Endothelial cell of umbilical vein (primary cell): ENCODE measurements at regions not wholly inside any gene's neighbourhood (a gene's known extent, or its start where the extent isn't known, plus 50 kb on each side); places are given as distances from the start of the nearest gene placed in this dataset.

Source experiments
- BruUV-seq: library from RNA; stranded (reverse); fragments of 400-500 nt; replicated peaks from 2 replicates; lab custom pipeline; 2021; lab: Mats Ljungman, UMichigan
- CTCF ChIA-PET: fragments of 300-600, 350-600 bp; sonication (Branson Sonifier 250); formaldehyde crosslinking; loops from one replicate; lab custom pipeline; 2021; ENCODE audit warnings: antibody characterized with exemption, inconsistent platforms; lab: Charles Lee
- POLR2A ChIA-PET: fragments of 300-600, 350-600 bp; sonication (Branson Sonifier 250); formaldehyde crosslinking; loops from one replicate; lab custom pipeline; 2021; ENCODE audit warnings: antibody characterized with exemption, inconsistent platforms; lab: Charles Lee
- DNase-seq: peaks from one replicate; pipeline ENCODE4 v3.0.0-alpha.2; 2011; ENCODE audit warnings: low read depth, low spot score
- FAIRE-seq: peaks from 2 replicates; lab custom pipeline; 2011; peaks lifted over from hg19 to GRCh38; lab: Jason Lieb, UNC
- H2AFZ ChIP-seq: 2 replicates; pipeline ENCODE4 v1.6.0; 2012; ENCODE audit warnings: low read depth, low read length, control low read depth, inconsistent platforms
- H3K27ac ChIP-seq: 2 replicates; pipeline ENCODE4 v1.5.1; 2011; ENCODE audit warnings: low read depth, mild to moderate bottlenecking, control low read depth, low read length, moderate library complexity; ENCODE audit not compliant: insufficient read depth
- H3K27me3 ChIP-seq, 2 experiments: 2 replicates each; pipeline versions ENCODE4 v1.6.0 to v1.6.1; 2011; ENCODE audit warnings: low read length in 2 of 2, mixed read lengths in 1 of 2; ENCODE audit not compliant: control insufficient read depth in 2 of 2, insufficient read depth in 2 of 2
- H3K36me3 ChIP-seq, 2 experiments: 2 replicates in 1 of 2; 3 replicates in 1 of 2; pipeline ENCODE4 v1.5.1; 2011; ENCODE audit warnings: low read length in 2 of 2, mild to moderate bottlenecking in 1 of 2, moderate library complexity in 1 of 2; ENCODE audit not compliant: control insufficient read depth in 2 of 2, insufficient read depth in 2 of 2; ENCODE audit errors: extremely low read depth in 1 of 2
- H3K4me1 ChIP-seq: 3 replicates; pipeline ENCODE4 v1.5.1; 2011; ENCODE audit warnings: mild to moderate bottlenecking, low read length; ENCODE audit not compliant: control insufficient read depth, insufficient read depth; ENCODE audit errors: extremely low read depth
- H3K4me2 ChIP-seq: 2 replicates; pipeline ENCODE4 v1.6.1; 2011; ENCODE audit warnings: low read length, control low read depth, mixed read lengths; ENCODE audit not compliant: insufficient read depth
- H3K4me3 ChIP-seq, 3 experiments: fragments of 200-600 bp in 1 of 3; sonication (generic), shearing (Covaris generic) in 1 of 3; replicated peaks in 1 of 3; 2 replicates each; pipeline ENCODE4 v1.5.1; 2011 to 2016; ENCODE audit warnings: control low read depth in 3 of 3, low read length in 3 of 3, mild to moderate bottlenecking in 2 of 3, inconsistent platforms in 1 of 3, low read depth in 1 of 3, moderate library complexity in 1 of 3; ENCODE audit not compliant: insufficient read depth in 1 of 3
- H3K79me2 ChIP-seq: 2 replicates; pipeline ENCODE4 v1.6.0; 2012; ENCODE audit warnings: low read length, inconsistent platforms; ENCODE audit not compliant: control insufficient read depth, insufficient read depth
- H3K9ac ChIP-seq: replicated peaks from 2 replicates; pipeline ENCODE3; 2011; ENCODE audit warnings: low read length, control low read depth; ENCODE audit not compliant: insufficient read depth; ENCODE audit errors: extremely low read depth
- H3K9me1 ChIP-seq: replicated peaks from 3 replicates; pipeline ENCODE4 v1.6.0; 2011; ENCODE audit warnings: mild to moderate bottlenecking, low read length; ENCODE audit not compliant: control insufficient read depth, insufficient read depth; ENCODE audit errors: extremely low read depth
- H3K9me3 ChIP-seq: replicated peaks from 2 replicates; pipeline ENCODE4 v1.5.1; 2012; ENCODE audit warnings: low read length, inconsistent platforms; ENCODE audit not compliant: control insufficient read depth, insufficient read depth
- H4K20me1 ChIP-seq: replicated peaks from 2 replicates; pipeline ENCODE3; 2011; ENCODE audit warnings: mild to moderate bottlenecking, low read length; ENCODE audit not compliant: control insufficient read depth, insufficient read depth; ENCODE audit errors: extremely low read depth
- EZH2 ChIP-seq: IDR thresholded peaks from 2 replicates; pipeline ENCODE4 v1.6.1; 2012; ENCODE audit warnings: borderline replicate concordance, low read depth, mild to moderate bottlenecking, moderate library complexity, low read length, inconsistent platforms; ENCODE audit not compliant: severe bottlenecking
- FOS ChIP-seq: IDR thresholded peaks from 2 replicates; pipeline ENCODE4 v1.6.1; 2011; ENCODE audit warnings: mild to moderate bottlenecking, low read length, moderate library complexity, borderline replicate concordance; ENCODE audit not compliant: insufficient read depth
- GATA2 ChIP-seq: IDR thresholded peaks from 2 replicates; pipeline ENCODE4 v1.7.0; 2011; ENCODE audit warnings: low read depth, mild to moderate bottlenecking, moderate library complexity, mixed read lengths, low read length; ENCODE audit not compliant: insufficient read length, insufficient read depth
- JUN ChIP-seq: IDR thresholded peaks from 2 replicates; pipeline ENCODE4 v1.6.1; 2011; ENCODE audit warnings: borderline replicate concordance, low read depth; ENCODE audit not compliant: insufficient read length, insufficient read depth
- MYC ChIP-seq: IDR thresholded peaks from one replicate; pipeline ENCODE4 v1.6.1; 2011; ENCODE audit warnings: mild to moderate bottlenecking, low read depth, low read length
- POLR2A ChIP-seq: IDR thresholded peaks from 2 replicates; pipeline ENCODE4 v1.6.1; 2012; ENCODE audit warnings: low read depth, mild to moderate bottlenecking, control low read depth, low read length
- POLR2AphosphoS5 ChIP-seq: IDR thresholded peaks from 2 replicates; pipeline ENCODE4 v1.6.1; 2012; ENCODE audit warnings: low read depth, mild to moderate bottlenecking, control low read depth, low read length, moderate library complexity; ENCODE audit not compliant: insufficient read depth
- dilution Hi-C: fragments of 300-500 bp; cut with MboI; formaldehyde crosslinking; loops from one replicate; pipeline ENCODE4 v1.15.0; 2019; ENCODE audit warnings: low sequenced_read_pairs; ENCODE audit not compliant: extremely low pct_ligation_motif_present
- intact Hi-C: fragments of 100-400 bp; cut with micrococcal nuclease; formaldehyde crosslinking; loops from one replicate; pipeline ENCODE4 v1.10.0; 2022
- TF ChIP-seq, protein P1 (sequence below), 2 donors: IDR thresholded peaks; 1 replicate in 1 of 2; 2 replicates in 1 of 2; pipeline ENCODE4 v1.5.1; 2011; ENCODE audit warnings: low read length in 2 of 2, mild to moderate bottlenecking in 2 of 2, moderate library complexity in 2 of 2, control low read depth in 1 of 2, inconsistent platforms in 1 of 2, low read depth in 1 of 2; ENCODE audit not compliant: insufficient read depth in 1 of 2; ENCODE audit errors: extremely low read depth in 1 of 2

DNA sequence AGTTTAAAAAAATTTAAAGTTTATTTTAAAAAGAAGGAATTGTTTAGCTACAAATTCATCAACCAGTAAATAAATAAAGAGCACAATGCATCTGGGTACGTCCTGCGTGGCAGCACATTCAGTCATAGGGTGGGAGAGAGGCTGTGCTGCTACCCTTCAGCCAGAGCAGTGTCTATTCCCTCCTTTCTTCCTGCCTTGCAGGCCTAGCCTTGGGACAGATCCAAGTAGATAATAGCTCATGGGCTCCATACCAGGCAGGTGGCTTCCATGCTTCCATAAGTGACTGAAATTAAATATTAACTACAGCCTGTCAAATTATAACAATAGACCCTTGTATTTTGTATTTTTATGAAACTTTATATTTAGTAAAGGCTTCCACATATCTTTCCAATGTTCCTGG lies 408.3 kb upstream of the RGMB start:
- no TSS peak for BruUV-seq
- Histone ChIP-seq H3K27me3 (no peaks in the 10 kb centered on the region), H3K4me2 (no peak overlapping the region), H4K20me1 (no peaks in the 10 kb centered on the region), H3K9ac (no peak overlapping the region), H3K4me3 (no peak overlapping the region), H3K9me1 (no peaks in the 10 kb centered on the region), H3K9me3 (no peaks in the 10 kb centered on the region), H2AFZ (no peak overlapping the region), H3K36me3 (no peaks in the 10 kb centered on the region), H3K4me1 (peaks cover 6% of the 10 kb centered on the region), H3K79me2 (no peaks in the 10 kb centered on the region), H3K27ac (no peak overlapping the region)
- ChIA-PET CTCF (interaction anchor here (0.8 to 2.3 kb wide), 3 partner anchors 29 to 1134 kb away, joined by 3 to 12 read pairs (median 4); no protein-coding TSS in a partner anchor), POLR2A (no interaction called here)
- TF ChIP-seq FOS (no peak), GATA2 (no peak)
- dilution Hi-C loops, result no loop called here
- FAIRE-seq (no peak), DNase-seq (no peak)
- intact Hi-C loops, result no loop called here

DNA sequence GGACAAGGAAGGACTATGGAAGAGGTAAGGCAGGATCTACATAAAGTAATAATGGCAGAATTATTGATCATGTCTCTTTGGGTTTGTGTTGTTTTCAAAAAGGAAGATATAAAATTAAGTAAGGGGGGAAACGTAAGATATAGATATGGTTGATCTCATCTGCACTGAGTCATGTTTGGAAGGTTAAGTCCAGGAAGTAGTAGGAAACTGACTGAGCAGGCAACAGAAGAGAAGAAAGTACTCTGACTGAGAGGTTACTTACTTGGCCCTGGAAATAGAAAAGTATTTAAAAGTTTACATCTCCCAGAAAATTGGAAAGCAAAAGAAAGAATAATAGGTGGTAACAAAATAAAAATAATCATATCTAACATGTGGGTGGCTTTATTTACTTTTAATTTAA lies 405.3 kb upstream of the RGMB start:
- no peaks in the 10 kb centered on the region for H3K27me3 ChIP-seq
- ChIA-PET CTCF (no interaction called here), POLR2A (no interaction called here)
- H2AFZ ChIP-seq, result no peak overlapping the region
- no peak overlapping the region for H3K4me2 ChIP-seq
- no peaks in the 10 kb centered on the region for H3K36me3 ChIP-seq
- dilution Hi-C loops (no loop called here), intact Hi-C loops (no loop called here)
- H3K9me1 ChIP-seq, result no peaks in the 10 kb centered on the region
- H3K27ac ChIP-seq, result peak overlapping the region; percentile 6
- H3K4me3 ChIP-seq, result no peak overlapping the region
- H4K20me1 ChIP-seq, result no peaks in the 10 kb centered on the region
- H3K4me1 ChIP-seq, result peaks cover 6% of the 10 kb centered on the region
- no TSS peak for BruUV-seq
- H3K9ac ChIP-seq, result no peak overlapping the region
- DNase-seq (peak; percentile 26), FAIRE-seq (no peak)
- no peak for TF ChIP-seq MYC
- TF ChIP-seq, protein P1, sequence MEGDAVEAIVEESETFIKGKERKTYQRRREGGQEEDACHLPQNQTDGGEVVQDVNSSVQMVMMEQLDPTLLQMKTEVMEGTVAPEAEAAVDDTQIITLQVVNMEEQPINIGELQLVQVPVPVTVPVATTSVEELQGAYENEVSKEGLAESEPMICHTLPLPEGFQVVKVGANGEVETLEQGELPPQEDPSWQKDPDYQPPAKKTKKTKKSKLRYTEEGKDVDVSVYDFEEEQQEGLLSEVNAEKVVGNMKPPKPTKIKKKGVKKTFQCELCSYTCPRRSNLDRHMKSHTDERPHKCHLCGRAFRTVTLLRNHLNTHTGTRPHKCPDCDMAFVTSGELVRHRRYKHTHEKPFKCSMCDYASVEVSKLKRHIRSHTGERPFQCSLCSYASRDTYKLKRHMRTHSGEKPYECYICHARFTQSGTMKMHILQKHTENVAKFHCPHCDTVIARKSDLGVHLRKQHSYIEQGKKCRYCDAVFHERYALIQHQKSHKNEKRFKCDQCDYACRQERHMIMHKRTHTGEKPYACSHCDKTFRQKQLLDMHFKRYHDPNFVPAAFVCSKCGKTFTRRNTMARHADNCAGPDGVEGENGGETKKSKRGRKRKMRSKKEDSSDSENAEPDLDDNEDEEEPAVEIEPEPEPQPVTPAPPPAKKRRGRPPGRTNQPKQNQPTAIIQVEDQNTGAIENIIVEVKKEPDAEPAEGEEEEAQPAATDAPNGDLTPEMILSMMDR (IDR thresholded peaks at IDR 0.05; ENCODE audit: extremely low read depth in 1 of 2, insufficient read depth in 1 of 2, low read depth in 1 of 2, low read length in 2 of 2), result no peak
- TF ChIP-seq FOS, result peak; percentile 29
- TF ChIP-seq POLR2A, result no peak
- no peak for TF ChIP-seq POLR2AphosphoS5
- no peak for TF ChIP-seq EZH2
- peak; percentile 43 for TF ChIP-seq GATA2
- no peak for TF ChIP-seq JUN
- H3K79me2 ChIP-seq, result no peaks in the 10 kb centered on the region
- no peaks in the 10 kb centered on the region for H3K9me3 ChIP-seq
